A673 (cell line): ENCODE measurements at regions not wholly inside any gene's neighbourhood (a gene's known extent, or its start where the extent isn't known, plus 50 kb on each side); places are given as distances from the start of the nearest gene placed in this dataset.

Source experiments
- CTCF ChIP-seq: fragments of 300-800, 200-600 bp; sonication (generic); conservative IDR thresholded peaks from 2 replicates; pipeline ENCODE4 v1.5.1; 2017; ENCODE audit warnings: low read depth, mild to moderate bottlenecking, antibody characterized with exemption, low read length, moderate library complexity, mixed read lengths
- EZH2 ChIP-seq: fragments of 200-600 bp; sonication (generic); IDR thresholded peaks from 2 replicates; pipeline ENCODE4 v1.6.1; 2017; ENCODE audit warnings: borderline replicate concordance, low read depth, mild to moderate bottlenecking, mixed read lengths, antibody characterized with exemption, low read length; ENCODE audit not compliant: poor library complexity, severe bottlenecking

- TF ChIP-seq CTCF (no peak), EZH2 (no peak)
These were observed 53.5 kb upstream of the ADAMTS9 start for GRCh38 chr3:64741341-64741740.
